T-helper 2 cell (primary cell): ENCODE measurements at regions not wholly inside any gene's neighbourhood (a gene's known extent, or its start where the extent isn't known, plus 50 kb on each side); places are given as distances from the start of the nearest gene placed in this dataset.
"Not testable (repeated sequence)": the region's sequence is repeated elsewhere in the genome, so short reads cannot be mapped to it uniquely, and the experiment has no call there.

Source experiments
- DNase-seq, 5 experiments: peaks; one replicate each; pipeline versions ENCODE4 v3.0.0 to v3.0.0-alpha.2; 2012 to 2022

DNA sequence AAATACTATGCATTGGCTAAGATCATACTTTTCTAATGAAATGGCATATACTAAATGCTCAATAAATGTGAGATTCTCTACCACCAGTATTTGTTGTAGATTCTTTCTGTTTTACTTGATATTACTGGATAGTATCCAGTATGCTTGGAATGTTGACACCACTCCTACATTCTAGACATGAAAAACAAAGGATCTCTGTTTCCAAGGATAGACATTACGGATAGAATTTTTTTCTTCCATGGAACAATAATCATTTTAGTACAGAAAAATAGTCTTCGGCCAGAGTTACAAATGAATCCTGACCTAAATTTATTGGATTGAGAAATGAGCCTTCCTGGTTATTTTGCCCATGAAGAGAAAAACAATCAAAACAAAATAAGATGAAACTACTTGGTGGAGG, 258.2 kb upstream of the NT5E start:
- DNase-seq, result no peak

DNA sequence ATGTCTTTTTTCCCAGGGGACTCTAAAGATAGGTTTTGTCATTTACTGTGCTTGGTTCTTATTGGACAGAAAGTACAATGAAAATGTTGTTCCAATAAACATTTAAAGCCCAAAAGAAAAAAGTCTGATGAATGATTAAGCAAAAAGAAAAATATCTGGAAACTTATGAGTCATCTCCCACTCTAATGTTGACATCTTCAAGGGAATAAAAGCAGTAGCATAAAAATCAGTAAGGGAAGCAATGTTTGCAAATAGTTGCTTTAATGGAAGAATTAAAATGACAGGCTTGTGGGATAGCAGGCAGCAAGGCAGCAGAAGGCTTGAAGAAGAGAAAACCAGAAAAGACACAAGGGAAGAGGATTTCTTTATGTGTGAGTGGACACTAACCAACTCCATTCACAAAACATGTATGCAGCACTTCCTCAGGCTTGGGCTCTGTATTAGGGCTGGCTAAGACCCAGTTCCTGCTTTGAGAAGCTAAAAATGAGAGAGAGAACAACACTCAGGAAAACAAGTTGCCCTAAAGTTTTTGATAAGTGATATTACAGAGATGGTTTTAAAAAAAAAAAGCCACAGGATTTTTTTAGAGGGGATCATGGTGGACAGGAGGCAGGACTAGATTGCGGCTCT, 263.2 kb upstream of the NT5E start:
- no peak for DNase-seq

DNA sequence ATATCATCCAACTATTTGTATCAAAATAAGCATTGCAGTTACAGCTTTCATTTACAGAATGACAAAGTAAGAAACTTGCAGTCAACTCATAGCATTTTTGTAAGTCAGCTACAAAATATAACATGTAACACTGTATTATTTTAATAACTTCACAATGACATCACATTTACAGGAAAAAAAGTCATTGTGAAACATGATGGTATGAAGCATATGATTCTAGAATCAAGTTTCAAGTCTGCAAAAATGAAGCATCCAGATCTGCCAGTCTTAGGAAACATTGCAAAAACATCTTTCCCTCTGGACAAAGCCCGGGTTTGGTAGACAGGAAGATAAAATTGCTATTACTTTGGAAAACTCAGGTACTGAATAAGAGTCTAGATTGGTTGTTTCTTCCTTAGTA, 263.9 kb upstream of the NT5E start:
- DNase-seq, result no peak

DNA sequence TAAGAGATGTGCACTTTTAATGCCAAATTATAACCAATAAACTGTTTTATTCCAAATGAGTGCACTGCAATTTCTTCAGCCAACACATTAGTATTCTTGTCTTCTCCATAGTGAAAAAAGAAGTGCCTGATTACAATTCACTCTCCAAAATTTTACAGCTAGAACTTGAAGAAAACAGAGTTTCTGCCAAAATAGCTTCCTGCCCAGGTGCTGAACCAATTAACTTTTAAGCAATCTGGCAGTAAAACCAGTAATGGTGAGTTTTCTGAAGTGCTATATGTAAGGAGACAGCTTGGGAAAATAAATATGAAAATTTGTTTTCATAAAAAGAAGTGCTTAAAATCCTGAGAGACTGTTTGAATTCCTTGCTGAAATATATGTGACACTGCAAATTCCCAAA, 266.0 kb upstream of the NT5E start:
- no peak for DNase-seq

DNA sequence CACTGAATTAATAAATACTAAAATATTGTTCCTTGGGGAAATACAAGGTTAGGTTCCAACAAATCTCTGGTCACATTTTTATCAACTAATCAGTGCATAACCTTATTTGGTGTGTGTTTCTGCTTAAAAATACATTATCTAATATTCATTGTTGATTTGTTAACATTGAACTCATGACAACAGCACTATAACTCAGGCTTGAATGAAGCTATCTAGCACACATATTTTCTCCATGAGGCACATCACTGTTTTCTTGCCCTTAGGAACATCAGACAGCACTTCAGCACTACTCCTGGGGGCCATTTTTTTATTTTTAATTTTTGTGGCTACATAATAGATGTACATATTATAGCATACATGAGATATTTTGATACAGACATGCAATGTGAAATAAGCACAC, 277.2 kb upstream of the NT5E start:
- DNase-seq, result no peak

DNA sequence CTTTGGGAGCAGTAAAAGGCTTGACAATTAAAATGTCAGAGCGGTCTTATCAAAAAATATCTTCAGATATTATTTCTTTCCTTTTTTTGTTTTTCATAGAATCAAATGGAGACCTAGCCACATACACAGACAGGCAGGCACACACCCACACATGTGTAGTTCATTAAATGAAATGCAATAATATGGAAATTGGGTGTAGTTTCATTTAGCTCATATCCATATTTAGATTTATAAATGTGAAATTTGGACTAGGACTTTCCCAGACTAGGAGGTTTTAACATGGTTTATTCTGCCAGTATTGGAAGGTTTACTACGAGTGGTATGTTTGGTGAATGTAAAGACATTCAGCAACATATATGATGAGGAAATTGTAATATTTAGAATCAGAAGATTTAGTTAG, 277.7 kb upstream of the NT5E start:
- no peak for DNase-seq

DNA sequence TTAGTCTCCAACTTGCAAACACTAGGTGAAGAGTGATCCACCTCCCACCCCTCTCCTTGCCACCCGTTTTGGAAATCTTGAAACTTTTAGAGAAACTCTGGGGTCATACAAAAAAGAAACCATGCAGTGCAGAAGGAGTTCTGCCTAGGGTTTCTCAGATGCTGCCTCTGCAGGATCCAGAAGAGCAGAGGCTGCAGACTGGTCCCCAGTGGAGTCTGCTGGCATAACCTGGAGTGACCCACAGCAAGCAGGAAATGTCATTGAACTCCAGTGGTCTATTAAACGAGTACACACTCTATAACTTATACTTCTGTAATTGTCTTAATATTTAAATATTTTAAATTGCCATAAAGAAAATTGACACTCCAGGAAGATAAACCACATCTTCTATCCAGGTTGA, 280.7 kb upstream of the NT5E start:
- no peak for DNase-seq

DNA sequence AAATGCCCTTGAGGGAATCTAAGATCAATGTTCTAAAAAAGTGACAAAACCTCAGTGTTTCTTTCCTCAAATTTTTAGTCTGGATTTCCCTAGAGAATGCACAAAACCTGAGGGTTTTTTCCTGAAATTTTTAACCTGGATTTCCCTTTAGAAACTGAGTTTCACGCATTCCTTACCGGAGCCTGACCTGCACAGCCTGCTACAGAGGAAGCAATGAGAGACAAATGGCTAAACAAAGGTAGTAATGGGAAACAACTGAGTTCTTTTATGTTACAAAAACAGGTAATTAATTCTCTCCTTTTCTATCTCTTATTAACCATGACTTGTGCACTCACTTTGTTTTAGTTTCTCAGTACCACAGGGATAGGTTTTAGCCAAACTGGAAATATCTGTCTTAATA, 281.7 kb upstream of the NT5E start:
- no peak for DNase-seq

DNA sequence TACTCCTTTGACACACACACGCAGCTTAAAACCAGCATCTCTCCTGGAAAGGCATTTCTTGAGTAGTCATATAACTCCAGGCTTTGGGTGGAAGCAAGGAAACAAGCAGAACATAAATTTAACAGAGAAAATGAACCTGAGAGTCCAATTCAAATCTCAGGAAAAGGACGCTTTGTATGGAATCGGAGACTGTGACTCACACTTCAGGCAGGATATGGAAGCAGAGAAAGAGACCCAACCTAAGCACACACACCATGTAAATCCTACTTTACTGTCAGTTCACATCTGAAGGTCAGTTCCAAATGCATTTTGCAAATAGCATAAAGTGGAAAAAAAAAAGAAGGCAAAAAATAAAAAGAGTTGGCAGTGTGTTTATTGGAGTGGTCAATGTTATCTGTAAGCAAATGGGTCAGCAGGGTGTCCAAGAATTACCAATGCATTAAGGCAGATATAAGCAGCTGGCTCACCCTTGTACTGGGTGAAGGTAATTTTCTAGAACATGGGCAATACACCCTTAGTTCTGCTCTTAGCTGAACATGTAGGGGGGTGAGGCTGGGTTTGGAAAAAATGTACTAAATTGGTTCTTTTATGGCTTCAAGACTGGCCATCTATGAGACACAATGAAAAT, 283.7 kb upstream of the NT5E start:
- no peak for DNase-seq

DNA sequence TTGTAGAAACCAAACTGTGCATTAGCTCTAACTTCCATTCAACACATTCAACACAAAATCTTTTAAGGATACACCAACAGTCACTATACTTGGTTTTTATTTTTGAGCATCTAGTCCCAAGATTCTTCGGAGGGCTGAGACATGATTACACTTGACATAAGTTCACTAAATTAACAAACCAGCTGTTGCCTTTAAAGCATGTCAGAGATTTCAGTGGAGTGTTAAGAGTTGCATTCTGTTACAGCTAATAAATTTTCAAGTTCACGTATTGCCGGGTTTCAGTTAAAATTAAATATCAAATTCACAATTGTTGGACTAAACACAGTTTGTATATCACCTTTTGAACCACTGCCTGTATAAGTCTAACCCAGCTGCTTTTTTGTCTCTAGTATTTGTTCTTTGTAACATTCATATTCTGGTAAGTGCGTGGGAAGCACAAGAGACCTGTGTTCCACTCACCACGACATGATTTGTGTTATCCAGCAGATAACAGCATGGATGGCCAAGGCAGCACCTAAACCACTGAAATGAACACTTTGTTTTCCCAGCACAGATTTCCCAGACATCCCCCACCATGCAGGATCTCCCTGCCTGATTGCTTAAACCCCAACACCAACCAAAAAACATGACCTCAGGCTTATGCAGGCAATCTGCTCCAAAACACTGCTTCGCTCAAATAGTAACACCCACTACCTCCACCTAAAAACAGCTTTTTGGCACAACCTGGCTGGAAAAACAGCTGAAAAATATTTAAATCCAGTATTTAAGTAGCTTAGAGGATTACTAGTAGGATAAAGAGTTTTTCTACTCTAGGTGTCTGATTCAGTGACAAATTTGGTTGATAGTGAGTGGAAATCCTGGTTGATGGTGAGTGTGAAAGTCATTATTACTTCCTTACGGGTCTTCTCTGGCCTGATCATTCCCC, 286.5 kb upstream of the NT5E start:
- DNase-seq, result no peak

DNA sequence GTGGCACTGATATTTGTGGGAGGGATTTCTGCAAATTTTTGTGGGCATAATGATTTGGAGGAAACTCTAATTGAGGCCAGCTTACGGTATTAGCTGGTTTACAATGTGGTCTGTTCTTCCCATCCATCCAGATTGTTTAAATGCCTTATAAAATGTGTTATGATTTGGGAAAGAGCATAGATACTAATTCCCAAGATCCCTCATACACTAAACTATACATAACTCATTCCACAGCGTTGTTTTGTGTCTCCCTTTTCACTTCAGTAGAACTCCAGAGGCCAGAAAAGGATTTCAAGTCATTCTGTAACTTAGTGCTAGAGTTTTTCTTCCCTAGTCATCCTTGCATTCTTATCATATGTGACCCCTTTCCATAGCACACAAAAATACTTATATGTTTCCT, 292.6 kb upstream of the NT5E start:
- DNase-seq, result no peak

DNA sequence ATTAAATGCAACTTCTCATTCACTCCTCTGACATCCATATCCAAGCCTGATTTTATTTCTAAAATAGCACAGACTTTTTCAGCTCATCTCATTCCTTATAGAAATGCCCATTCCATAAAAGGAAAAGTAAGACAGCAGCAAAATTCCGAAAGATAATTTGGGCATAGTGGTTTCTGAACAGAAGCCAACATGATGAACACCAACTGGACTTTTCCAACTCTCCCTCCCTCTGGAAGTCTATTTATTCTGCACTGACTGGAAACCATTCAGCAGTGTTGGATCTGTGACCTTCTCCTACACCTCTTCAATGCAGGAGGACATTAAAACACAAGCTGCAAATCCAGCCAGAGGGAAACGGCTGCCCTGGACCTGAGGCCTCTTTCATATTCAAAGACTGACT, 306.2 kb upstream of the NT5E start:
- DNase-seq, result no peak

DNA sequence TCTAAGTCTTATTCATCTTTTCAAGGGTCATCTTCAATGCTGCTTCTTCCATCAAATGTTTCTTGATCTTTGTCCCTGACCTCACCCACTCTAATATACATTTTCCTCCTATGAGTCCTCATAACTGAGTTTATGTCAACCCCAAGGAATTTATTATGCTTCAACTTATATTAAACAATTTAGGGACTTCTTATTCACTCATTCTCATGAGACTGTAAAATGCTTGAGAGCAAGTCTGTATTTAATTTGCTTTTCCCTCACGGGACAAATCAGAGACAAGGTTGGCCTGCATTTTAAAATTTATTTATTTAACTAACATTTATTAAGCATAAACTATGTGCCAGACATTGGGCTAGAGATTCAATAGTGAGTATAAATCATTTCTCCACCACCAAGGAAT, 312.0 kb upstream of the NT5E start:
- no peak for DNase-seq

DNA sequence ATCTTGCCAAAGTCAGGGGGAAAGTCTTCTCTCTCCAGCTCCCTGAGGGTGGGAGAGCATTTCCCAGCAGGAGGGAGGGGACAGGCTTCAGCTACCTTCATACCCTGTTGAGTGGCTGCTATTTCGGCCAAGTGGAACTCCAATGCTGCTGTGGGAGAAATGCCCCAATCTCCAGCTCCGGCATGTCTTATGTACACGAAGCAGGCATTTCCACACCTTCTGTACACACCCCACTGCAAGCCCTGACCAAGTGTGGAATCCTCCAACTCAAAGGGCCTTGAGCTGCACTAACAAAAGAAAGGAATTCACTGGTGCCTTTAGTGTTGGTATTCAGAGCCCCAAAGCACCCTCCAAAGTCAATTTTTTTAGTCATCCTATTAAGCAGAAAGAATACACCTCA, 313.6 kb upstream of the NT5E start:
- DNase-seq, result no peak

DNA sequence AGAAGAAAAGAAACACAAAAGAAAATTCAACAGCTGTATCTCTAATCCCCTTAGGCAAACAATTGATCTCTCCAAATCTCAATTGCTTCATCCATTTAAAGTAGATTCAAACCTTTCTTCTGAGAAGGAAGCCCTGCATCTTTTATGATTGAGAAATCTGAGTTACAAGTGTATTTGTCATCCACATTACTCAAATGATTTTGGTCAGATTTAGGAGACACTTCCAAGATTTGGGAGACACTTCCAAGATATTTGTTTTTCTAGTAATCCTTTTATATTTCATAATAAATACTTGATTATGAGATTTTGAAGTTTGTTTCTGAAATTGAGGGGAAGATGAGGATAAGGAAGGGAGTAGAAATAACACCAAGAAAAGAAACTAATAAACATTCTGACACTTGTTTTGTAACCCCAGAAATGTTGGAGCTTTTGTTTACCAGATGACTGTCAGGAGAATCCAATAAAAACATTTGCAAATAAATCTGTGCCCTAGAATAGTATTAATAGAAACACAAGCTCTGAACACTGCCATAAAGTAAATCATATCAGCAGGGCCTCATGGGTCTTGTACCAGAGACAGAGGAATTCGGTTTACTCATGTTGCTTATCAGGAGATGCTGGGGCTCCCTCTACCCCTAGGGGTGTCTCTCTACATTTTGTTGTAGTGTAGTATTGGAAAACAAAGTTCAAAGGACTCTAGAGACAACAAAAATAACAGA, 314.3 kb upstream of the NT5E start:
- no peak for DNase-seq

DNA sequence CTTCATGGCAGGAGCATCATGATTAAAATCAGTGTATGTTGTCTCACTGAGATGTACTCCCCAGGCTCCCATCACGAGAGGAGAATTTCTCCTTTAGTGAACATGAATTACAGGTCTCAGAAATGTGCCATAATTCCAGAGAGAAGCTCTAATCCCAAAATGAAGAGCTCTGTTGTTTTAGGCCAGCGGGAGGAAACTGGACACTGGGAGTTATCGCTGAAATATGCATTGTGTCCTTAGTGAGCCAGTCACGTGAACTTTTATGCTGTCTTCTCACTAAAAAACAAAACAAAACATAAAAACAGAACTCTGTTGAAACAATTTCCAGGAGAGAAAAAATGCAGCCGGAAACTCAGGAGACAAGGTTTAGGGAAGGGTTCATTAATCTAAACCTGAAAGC, 315.7 kb upstream of the NT5E start:
- no peak for DNase-seq

DNA sequence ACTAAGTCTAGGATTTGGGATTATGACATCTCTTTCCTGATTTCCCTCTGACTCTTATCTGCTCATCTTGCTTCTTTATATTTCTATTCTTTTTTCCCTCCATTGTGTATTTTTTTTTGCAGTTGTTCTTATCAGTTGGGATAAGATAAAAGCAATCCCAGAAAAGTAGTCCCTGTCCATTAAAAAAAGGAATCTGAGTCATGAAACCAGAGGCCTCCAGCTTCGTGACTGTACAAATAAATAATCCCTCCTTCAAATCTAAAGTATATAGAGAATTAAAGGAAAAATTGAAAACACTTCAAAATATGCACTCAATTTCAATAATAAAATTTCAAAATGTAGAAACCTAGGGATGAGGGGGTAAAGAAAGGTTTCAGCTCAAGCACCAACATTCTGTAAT, 317.8 kb upstream of the NT5E start:
- DNase-seq, result no peak

DNA sequence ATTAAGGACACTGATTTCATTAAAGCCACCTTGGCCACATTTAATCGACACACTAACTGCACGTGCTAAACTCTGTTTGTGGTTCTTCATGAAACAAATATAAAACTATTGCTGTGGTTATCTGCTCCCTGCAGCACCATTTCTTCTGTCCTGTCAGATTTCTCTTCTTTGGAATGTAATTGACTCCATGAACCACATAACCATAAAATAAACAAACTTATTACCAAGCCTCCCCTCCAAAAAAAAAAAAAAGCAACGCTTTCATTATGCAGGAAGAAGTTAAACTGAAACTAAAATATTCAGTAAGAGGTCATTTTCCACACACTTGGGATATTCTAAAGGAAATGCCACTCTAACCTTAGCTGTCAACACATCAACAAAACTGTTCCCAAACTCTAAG, 319.1 kb upstream of the NT5E start:
- no peak for DNase-seq

DNA sequence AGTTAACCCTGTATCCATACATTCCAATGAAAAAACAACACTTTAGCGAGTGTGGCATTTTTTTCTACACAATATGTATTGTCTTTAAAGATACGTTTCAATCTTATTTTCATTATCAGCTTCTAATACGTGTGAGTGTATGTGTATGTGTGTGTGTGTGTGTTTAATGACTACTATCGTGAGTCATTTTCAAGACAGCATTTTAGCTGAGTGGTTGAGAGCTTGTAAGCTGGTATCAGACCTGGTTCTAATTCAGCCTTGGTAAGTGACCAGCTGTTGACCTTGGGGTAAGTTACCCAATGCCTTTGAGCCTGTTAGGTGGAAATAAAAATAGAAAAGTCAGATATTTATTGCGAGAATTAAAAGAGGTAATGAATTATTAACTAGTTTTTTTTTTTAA, 320.0 kb upstream of the NT5E start:
- no peak for DNase-seq

DNA sequence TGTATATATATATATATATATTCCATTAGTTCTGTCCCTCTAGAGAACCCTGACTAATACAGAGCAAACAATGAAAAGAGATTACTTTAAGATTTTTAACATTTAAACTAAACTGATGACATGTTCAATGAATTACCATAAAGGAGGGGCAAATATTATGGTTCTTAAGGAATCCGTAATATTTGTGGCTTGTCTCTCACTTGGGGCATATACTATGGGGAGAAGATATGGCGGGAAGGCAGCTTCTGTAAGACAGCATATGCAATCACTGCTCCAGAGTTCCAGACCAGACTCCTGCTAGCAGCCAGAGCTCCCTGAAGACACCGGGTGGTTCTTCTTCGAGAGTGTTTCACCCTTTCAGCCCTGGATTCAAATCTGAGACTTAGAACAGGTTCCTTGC, 321.1 kb upstream of the NT5E start:
- no peak for DNase-seq

DNA sequence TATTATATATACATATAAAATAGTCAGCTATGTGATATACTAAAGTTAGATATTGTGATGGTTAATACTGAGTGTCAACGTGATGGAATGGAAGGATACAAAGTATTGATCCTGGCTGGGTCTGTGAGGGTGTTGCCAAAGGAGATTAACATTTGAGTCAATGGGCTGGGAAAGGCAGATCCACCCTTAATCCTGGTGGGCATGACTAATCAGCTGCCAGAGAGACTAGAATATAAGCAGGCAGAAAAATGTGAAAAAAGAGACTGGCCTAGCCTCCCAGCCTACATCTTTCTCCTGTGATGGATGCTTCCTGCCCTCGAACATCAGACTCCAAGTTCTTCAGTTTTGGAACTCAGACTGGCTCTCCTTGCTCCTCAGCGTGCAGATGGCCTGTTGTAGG, 321.6 kb upstream of the NT5E start:
- DNase-seq, result not testable (repeated sequence)

DNA sequence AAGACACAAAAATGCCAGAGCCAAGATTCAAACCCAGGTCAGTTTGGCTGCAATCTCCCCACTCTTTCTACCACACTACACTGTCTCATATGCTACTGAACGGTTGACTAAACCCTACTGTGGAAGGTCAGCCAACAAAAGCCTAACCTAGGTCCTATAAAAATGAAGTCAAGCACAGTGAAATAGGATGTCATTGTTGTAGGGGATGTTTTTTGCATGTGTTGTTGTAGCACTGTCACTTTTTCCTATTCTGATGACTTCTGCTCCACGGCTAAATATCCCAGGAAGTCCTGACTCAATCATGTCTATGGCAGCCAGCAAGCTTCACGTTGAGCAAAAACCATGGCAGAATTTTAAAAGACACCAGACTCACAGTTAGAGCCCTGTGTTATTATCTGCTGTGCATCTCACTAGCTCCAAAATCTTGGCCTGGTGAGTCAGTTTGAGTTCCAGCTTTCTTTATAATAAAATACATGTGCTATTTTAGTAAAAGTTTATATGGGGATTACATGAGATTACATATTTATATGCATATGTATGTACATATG, 322.1 kb upstream of the NT5E start:
- no peak for DNase-seq

DNA sequence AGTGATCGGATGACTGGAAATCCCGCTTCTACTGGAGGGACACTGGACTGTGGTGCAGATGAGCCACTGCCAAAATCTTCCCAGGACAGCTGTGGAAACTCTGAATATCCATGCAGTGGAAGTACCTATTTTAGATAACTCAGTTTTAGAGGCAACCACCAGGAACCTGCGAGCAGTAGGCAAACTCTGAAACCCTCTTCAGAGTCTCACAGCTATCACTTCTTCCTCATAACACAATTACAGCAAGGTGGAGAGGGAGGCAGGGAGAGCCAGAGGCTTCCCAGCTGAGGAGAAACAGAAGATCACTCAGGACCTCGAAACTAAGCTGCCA, 322.8 kb upstream of the NT5E start:
- no peak for DNase-seq
